Endodermal cell (in vitro differentiated cells): ENCODE measurements at regions not wholly inside any gene's neighbourhood (a gene's known extent, or its start where the extent isn't known, plus 50 kb on each side); places are given as distances from the start of the nearest gene placed in this dataset.

Experiments used
- DNase-seq: peaks from one replicate; pipeline ENCODE4 v3.0.0-alpha.2; 2017
- H3K27ac ChIP-seq: 2 replicates; pipeline ENCODE4 v1.5.1; 2013; ENCODE audit warnings: mild to moderate bottlenecking, low read depth, low read length, moderate library complexity
- H3K27me3 ChIP-seq: 2 replicates; pipeline ENCODE4 v1.6.1; 2013; ENCODE audit warnings: mild to moderate bottlenecking, low read length, moderate library complexity; ENCODE audit not compliant: insufficient read depth, control insufficient read depth, poor library complexity, severe bottlenecking
- H3K36me3 ChIP-seq: 2 replicates; pipeline ENCODE4 v1.7.0; 2013; ENCODE audit warnings: mild to moderate bottlenecking, low read length, moderate library complexity; ENCODE audit not compliant: control insufficient read depth, insufficient read depth
- H3K4me1 ChIP-seq: one replicate; pipeline ENCODE4 v1.7.0; 2013; ENCODE audit warnings: low read length; ENCODE audit not compliant: control insufficient read depth, insufficient read depth
- H3K4me3 ChIP-seq: 2 replicates; pipeline ENCODE4 v1.5.1; 2013; ENCODE audit warnings: mild to moderate bottlenecking, low read length, moderate library complexity
- H3K9ac ChIP-seq: 2 replicates; pipeline ENCODE4 v1.6.1; 2013; ENCODE audit warnings: mild to moderate bottlenecking, low read length, moderate library complexity; ENCODE audit not compliant: poor library complexity, severe bottlenecking; ENCODE audit errors: extremely low read depth
- H3K9me3 ChIP-seq: 2 replicates; pipeline ENCODE4 v1.6.1; 2013; ENCODE audit warnings: mild to moderate bottlenecking, low read length, moderate library complexity; ENCODE audit not compliant: control insufficient read depth
- H3K27ac Mint-ChIP-seq: 2 replicates; pipeline ENCODE4 v1.8.0; 2020; ENCODE audit warnings: mixed read lengths
- H3K27me3 Mint-ChIP-seq: 2 replicates; pipeline ENCODE4 v1.8.0; 2021; ENCODE audit warnings: mild to moderate bottlenecking, mixed read lengths; ENCODE audit not compliant: insufficient read depth
- H3K36me3 Mint-ChIP-seq: 2 replicates; pipeline ENCODE4 v1.8.0; 2020; ENCODE audit warnings: low read depth, mixed read lengths
- H3K4me1 Mint-ChIP-seq: 2 replicates; pipeline ENCODE4 v1.8.0; 2020; ENCODE audit warnings: mixed read lengths
- H3K4me3 Mint-ChIP-seq: 2 replicates; pipeline ENCODE4 v1.8.0; 2020; ENCODE audit warnings: mild to moderate bottlenecking, moderate library complexity, mixed read lengths
- H3K9me3 Mint-ChIP-seq: 2 replicates; pipeline ENCODE4 v1.8.0; 2020; ENCODE audit warnings: mild to moderate bottlenecking, mixed read lengths
- CTCF ChIP-seq: fragments of 200-600 bp; sonication (generic); conservative IDR thresholded peaks from 2 replicates; pipeline ENCODE4 v1.5.0; 2021; ENCODE audit warnings: antibody characterized with exemption, mild to moderate bottlenecking
- WGBS, 2 experiments: methylation state at CpG; one replicate each; pipeline versions ENCODE4 v1.1.5 to v1.1.7; 2013; ENCODE audit warnings: missing lambda C conversion rate in 2 of 2, mixed read lengths in 1 of 2; ENCODE audit not compliant: insufficient coverage in 1 of 2, insufficient read length in 1 of 2; 5-methylcytosine and 5-hydroxymethylcytosine counted together

- H3K4me1 Mint-ChIP-seq, result peaks cover 67% of the 10 kb centered on the region
- no peaks in the 10 kb centered on the region for H3K36me3 Mint-ChIP-seq
- no peak for DNase-seq
- no peak overlapping the region for H3K4me3 Mint-ChIP-seq
- 83% methylated on average over 1 of the region's 1 CpG; no CpG with 5 or more reads in 1 of the 2 experiments for WGBS, 2 experiments
- Histone ChIP-seq H3K4me3 (no peak overlapping the region), H3K27ac (no peak overlapping the region), H3K9me3 (peaks cover 1% of the 10 kb centered on the region), H3K9ac (no peak overlapping the region), H3K27me3 (no peaks in the 10 kb centered on the region), H3K4me1 (peaks cover 31% of the 10 kb centered on the region), H3K36me3 (no peaks in the 10 kb centered on the region)
- H3K9me3 Mint-ChIP-seq, result no peaks in the 10 kb centered on the region
- no peak overlapping the region for H3K27ac Mint-ChIP-seq
- TF ChIP-seq CTCF, result no peak
- no peaks in the 10 kb centered on the region for H3K27me3 Mint-ChIP-seq
Observed at GRCh38 chr17:13753771-13754170, 152.0 kb upstream of the HS3ST3A1 start.

- no peak overlapping the region for H3K27ac ChIP-seq
- Mint-ChIP-seq H3K9me3 (no peaks in the 10 kb centered on the region), H3K36me3 (no peaks in the 10 kb centered on the region), H3K27me3 (no peaks in the 10 kb centered on the region), H3K27ac (no peak overlapping the region), H3K4me3 (no peak overlapping the region), H3K4me1 (peaks cover 63% of the 10 kb centered on the region)
- TF ChIP-seq CTCF, result no peak
- no peak for DNase-seq
- H3K4me3 ChIP-seq, result no peak overlapping the region
- peaks cover 39% of the 10 kb centered on the region for H3K4me1 ChIP-seq
- 82 to 95% methylated on average over 4 to 8 of the region's 8 CpGs for WGBS, 2 experiments
- no peaks in the 10 kb centered on the region for H3K9me3 ChIP-seq
- H3K36me3 ChIP-seq, result no peaks in the 10 kb centered on the region
- H3K27me3 ChIP-seq, result no peaks in the 10 kb centered on the region
- no peak overlapping the region for H3K9ac ChIP-seq
Observed at GRCh38 chr17:13755851-13756250, 154.1 kb upstream of the HS3ST3A1 start.

- Mint-ChIP-seq H3K9me3 (no peaks in the 10 kb centered on the region), H3K4me1 (peaks cover 54% of the 10 kb centered on the region), H3K36me3 (no peaks in the 10 kb centered on the region), H3K27me3 (no peaks in the 10 kb centered on the region), H3K27ac (no peak overlapping the region), H3K4me3 (no peak overlapping the region)
- peak; percentile 45 for DNase-seq
- H3K4me3 ChIP-seq, result no peak overlapping the region
- WGBS, 2 experiments, result 44 to 90% methylated on average over 1 to 2 of the region's 2 CpGs
- H3K27me3 ChIP-seq, result no peaks in the 10 kb centered on the region
- no peak overlapping the region for H3K27ac ChIP-seq
- no peaks in the 10 kb centered on the region for H3K36me3 ChIP-seq
- H3K9me3 ChIP-seq, result no peaks in the 10 kb centered on the region
- no peak overlapping the region for H3K9ac ChIP-seq
- no peak for TF ChIP-seq CTCF
- H3K4me1 ChIP-seq, result peaks cover 34% of the 10 kb centered on the region
Observed at GRCh38 chr17:13756763-13757162, 155.0 kb upstream of the HS3ST3A1 start.
